GM18505 (cell line): ENCODE measurements at regions not wholly inside any gene's neighbourhood (a gene's known extent, or its start where the extent isn't known, plus 50 kb on each side); places are given as distances from the start of the nearest gene placed in this dataset.
"Not testable (repeated sequence)": the region's sequence is repeated elsewhere in the genome, so short reads cannot be mapped to it uniquely, and the experiment has no call there.

Source experiments
- ATAC-seq: cut with Tn5 transposase; IDR thresholded peaks from one replicate; pipeline ENCODE4 v1.9.1; 2021; ENCODE audit not compliant: unreplicated experiment
- POLR2A ChIP-seq: IDR thresholded peaks from 4 replicates; pipeline ENCODE4 v1.6.1; 2011; ENCODE audit warnings: borderline replicate concordance; ENCODE audit not compliant: insufficient read depth, insufficient read length; ENCODE audit errors: extremely low read depth

GRCh38 chr5:118121258-118121657 is 867.1 kb downstream of the DTWD2 start:
- no peak for ATAC-seq

DNA sequence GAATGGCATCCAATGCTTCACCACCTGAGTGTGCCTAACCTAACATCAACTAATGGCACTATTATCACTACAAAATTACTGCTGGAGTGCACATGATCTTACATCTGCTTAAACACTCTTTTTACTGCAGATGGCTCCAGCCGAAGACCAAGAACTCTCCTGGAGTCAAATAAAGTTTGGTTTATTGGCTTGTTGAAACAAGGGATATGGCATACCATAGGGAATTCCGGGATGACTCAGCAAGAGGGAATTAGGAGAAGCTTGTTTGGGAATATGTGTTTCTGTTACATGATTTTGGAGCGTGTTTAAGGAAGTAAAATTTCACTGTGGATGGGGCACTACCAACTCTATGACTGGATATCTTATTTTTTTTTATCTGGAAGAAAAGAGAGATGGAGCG is 872.6 kb downstream of the DTWD2 start:
- no peak for ATAC-seq
- no peak for TF ChIP-seq POLR2A

More at GRCh38 chr5:118121258-118121657, 867.1 kb downstream of the DTWD2 start:
- TF ChIP-seq POLR2A, result no peak

DNA sequence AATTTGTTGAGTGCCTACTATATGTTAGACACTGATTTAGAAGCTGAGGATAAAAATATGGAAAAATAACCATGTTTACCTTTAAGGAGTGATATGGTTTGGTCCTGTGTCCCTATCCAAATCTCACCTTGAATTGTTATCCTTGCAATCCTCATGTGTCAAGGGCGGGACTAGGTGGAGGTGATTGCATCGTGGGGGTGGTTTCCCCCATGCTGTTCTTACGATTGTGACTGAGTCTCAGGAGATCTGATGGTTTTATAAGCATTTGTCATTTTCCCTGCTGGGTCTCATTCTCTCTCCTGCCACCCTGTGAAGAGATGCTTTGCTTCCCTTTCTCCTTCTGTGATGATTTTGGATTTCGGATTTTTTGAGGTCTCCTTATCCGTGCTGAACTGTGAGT is 876.4 kb downstream of the DTWD2 start:
- TF ChIP-seq POLR2A, result no peak
- no peak for ATAC-seq

DNA sequence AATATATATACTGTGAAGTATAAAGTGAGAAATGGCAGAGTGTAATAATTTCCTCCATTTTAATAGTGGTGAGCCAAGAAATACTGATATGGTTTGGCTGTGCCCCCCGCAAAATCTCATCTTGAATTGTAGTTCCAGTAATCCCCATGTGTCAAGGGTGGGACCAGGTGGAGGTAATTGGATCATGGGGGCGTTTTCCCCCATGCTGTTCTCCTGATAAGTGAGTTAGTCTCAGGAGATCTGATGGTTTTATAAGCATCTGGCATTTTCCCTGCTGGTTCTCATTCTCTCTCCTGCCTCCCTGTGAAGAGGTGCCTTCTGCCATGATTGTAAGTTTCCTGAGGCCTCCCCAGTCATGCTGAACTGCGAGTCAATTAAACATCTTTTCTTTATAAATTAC is 881.1 kb downstream of the DTWD2 start:
- not testable (repeated sequence) for ATAC-seq

GRCh38 chr5:118098716-118099115 is 889.6 kb downstream of the DTWD2 start:
- no peak for ATAC-seq
- TF ChIP-seq POLR2A, result no peak

DNA sequence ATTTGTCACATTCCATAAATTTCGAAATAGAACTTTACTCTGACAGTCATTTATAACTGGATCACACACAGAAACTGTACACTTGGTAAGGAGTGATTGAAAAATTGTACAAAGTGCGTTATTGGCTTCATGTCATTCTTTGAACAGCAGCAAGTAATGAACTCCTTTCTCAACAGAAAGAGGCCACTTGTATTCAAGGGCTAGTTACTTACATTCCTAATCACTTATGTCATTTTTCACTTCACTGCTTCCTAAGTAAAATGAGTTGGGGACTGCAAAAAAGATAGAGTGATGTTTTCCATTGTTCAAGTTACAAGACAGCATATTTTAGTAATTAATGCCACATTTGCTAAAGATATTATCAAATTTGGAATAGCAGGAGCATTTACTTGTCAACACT is 893.2 kb downstream of the DTWD2 start:
- no peak for TF ChIP-seq POLR2A
- ATAC-seq, result no peak

DNA sequence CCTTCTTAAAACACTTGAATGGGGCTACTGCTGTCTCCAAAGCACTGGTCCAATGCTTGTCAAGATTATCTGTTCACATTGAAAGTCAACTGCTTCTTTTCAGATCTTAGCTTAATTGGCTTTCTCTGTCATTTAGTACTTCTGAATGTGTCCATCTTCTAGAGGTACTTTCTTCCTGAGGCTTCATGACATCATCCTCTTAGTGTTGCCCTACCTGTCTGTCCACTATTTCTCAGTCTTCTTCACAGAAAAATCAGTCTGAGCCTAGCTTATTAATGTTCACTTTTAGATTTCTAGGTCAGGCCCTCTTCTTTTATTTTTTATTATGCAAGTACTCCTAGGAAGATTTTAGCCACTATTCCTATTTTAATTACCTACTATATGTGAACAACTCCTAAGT is 899.9 kb downstream of the DTWD2 start:
- no peak for ATAC-seq
- no peak for TF ChIP-seq POLR2A

GRCh38 chr5:118076490-118076889 is 911.9 kb downstream of the DTWD2 start:
- no peak for ATAC-seq
- TF ChIP-seq POLR2A, result no peak

DNA sequence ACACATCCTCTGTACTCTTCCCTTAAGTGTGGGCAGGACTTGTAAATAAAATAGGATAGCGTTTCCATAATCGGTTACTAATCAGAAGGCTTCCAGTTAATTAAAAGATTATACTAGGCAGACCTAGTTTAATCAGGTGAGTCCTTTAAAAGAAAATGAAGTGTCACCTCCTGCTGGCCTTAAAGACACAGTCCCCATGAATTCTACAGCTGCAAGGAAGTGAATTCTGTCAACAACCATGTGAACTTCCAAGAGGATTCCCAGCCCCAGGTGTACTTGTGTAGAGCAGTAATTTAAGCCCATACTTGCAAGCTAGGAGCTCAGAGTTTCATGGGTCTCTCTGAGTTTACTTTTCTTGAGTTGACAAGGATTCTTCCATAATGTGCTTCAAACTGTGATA is 918.3 kb downstream of the DTWD2 start:
- no peak for TF ChIP-seq POLR2A
- ATAC-seq, result no peak

- no peak for ATAC-seq
- no peak for TF ChIP-seq POLR2A
Measured at GRCh38 chr5:118069452-118069851, 918.9 kb downstream of the DTWD2 start.

DNA sequence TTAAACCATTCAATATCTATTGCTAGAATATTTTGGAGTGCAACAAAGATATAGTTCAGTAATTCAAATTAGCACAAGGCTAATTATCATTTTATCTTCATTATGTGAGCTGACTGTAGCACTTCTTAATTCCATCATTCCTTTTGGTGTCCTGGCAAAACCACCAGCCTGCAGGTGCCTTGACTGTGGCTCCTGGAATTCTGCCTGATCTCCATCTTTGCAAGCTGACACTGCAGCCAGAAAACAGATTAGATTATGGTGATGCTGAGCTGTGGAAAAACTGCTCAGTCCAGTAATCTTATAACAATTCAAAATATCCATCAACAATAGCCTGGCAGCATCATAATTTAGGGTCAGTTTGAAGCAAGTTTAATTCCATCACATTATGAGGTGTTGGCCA is 919.5 kb downstream of the DTWD2 start:
- ATAC-seq, result no peak
- TF ChIP-seq POLR2A, result no peak

- not testable (repeated sequence) for ATAC-seq
Measured at GRCh38 chr5:118063836-118064235, 924.5 kb downstream of the DTWD2 start.

GRCh38 chr5:118060833-118061232 is 927.5 kb downstream of the DTWD2 start:
- no peak for TF ChIP-seq POLR2A
- no peak for ATAC-seq

- ATAC-seq, result no peak
- no peak for TF ChIP-seq POLR2A
Measured at GRCh38 chr5:118052503-118052902, 935.8 kb downstream of the DTWD2 start.

- no peak for ATAC-seq
- no peak for TF ChIP-seq POLR2A
Measured at GRCh38 chr5:118044169-118044568, 944.2 kb downstream of the DTWD2 start.
